ENCODE measurements at regions not wholly inside any gene's neighbourhood (a gene's known extent, or its start where the extent isn't known, plus 50 kb on each side); places are given as distances from the start of the nearest gene placed in this dataset.

GRCh38 chr18:27382567-27383216, 197.6 kb upstream of the CHST9 start:
- TF ChIP-seq POLR2AphosphoS5 (IDR thresholded peaks at IDR 0.05; ENCODE audit: low read depth, low read length) (no peak), TAF1 (IDR thresholded peaks at IDR 0.05; ENCODE audit: borderline replicate concordance, low read depth, low read length) (no peak), POLR2A (IDR thresholded peaks at IDR 0.05; ENCODE audit: low read depth, low read length) (no peak)

All from GM12892 (cell line).